22Rv1 (cell line): ENCODE measurements at regions not wholly inside any gene's neighbourhood (a gene's known extent, or its start where the extent isn't known, plus 50 kb on each side); places are given as distances from the start of the nearest gene placed in this dataset.

Source experiments
- H3K27ac ChIP-seq: fragments of 450-650 bp; 2 replicates; pipeline ENCODE4 v1.5.1; 2017
- ZFX ChIP-seq: fragments of 450-650 bp; IDR thresholded peaks from 2 replicates; pipeline ENCODE4 v1.6.1; 2017; ENCODE audit warnings: antibody characterized with exemption, borderline replicate concordance
- TF ChIP-seq, protein P1 (sequence below): fragments of 450-650 bp; IDR thresholded peaks from 2 replicates; pipeline ENCODE4 v1.5.1; 2017; ENCODE audit warnings: mild to moderate bottlenecking

- no peak overlapping the region for H3K27ac ChIP-seq
- no peak for TF ChIP-seq ZFX
- TF ChIP-seq, protein P1, sequence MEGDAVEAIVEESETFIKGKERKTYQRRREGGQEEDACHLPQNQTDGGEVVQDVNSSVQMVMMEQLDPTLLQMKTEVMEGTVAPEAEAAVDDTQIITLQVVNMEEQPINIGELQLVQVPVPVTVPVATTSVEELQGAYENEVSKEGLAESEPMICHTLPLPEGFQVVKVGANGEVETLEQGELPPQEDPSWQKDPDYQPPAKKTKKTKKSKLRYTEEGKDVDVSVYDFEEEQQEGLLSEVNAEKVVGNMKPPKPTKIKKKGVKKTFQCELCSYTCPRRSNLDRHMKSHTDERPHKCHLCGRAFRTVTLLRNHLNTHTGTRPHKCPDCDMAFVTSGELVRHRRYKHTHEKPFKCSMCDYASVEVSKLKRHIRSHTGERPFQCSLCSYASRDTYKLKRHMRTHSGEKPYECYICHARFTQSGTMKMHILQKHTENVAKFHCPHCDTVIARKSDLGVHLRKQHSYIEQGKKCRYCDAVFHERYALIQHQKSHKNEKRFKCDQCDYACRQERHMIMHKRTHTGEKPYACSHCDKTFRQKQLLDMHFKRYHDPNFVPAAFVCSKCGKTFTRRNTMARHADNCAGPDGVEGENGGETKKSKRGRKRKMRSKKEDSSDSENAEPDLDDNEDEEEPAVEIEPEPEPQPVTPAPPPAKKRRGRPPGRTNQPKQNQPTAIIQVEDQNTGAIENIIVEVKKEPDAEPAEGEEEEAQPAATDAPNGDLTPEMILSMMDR: no peak
Measured at GRCh38 chr2:51829477-51829876, 797.5 kb upstream of the NRXN1 start.

DNA sequence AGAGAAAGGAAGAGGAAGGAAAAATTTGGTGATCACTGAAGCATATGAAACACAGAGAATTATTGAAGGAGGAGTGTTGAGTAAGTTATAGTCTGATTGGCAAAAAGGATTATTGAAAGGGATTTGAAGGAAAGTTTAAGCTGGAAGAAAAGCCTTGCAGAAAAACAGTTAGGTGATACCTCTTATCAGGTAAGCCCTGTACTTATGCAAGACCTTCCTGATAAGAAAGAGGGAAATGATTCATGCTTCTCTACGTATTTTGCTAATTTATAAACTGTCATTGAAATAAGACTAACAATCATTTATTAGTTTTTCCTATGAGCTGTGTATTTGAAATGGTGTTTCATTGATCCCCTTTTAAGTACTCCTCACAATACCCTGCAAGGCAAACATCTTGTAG lies 793.9 kb upstream of the NRXN1 start:
- no peak overlapping the region for H3K27ac ChIP-seq
- TF ChIP-seq ZFX: no peak
- TF ChIP-seq, protein P1: no peak

- no peak overlapping the region for H3K27ac ChIP-seq
- TF ChIP-seq ZFX: no peak
- TF ChIP-seq, protein P1: no peak
Measured at GRCh38 chr2:51813247-51813646, 781.3 kb upstream of the NRXN1 start.

DNA sequence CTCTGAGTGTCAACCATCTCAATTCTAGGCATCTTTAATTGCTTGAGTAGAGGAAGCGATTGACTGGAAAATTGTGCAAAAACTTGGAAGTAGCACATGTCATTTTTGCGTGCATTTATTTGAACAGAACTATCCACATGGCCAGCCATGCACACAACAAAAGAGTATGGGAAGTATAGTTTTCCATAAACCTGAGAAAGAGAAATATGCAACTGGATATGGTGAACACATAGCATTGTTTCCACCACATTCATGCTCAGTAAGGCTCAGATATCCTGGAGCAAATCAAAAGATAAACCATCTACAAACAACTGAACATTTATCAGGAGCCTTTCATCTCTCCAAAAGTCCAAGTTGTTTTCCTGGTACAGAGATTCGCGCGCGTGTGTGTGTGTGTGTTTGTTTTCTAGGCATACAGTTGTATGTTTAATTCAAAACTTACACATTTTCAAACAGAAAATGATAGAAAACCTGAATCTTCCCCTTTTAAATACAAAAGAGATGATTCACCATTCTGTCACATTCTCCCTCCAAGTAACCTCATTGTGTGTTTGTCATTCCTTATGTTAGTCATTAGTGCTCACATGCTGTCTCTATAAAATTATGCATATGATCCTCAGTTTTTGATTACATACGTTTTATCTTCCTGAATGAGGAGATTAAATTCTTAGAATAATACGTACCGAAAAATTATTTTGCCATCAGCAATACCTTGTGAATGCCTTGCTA lies 780.4 kb upstream of the NRXN1 start:
- no peak overlapping the region for H3K27ac ChIP-seq
- no peak for TF ChIP-seq ZFX
- TF ChIP-seq, protein P1: no peak

DNA sequence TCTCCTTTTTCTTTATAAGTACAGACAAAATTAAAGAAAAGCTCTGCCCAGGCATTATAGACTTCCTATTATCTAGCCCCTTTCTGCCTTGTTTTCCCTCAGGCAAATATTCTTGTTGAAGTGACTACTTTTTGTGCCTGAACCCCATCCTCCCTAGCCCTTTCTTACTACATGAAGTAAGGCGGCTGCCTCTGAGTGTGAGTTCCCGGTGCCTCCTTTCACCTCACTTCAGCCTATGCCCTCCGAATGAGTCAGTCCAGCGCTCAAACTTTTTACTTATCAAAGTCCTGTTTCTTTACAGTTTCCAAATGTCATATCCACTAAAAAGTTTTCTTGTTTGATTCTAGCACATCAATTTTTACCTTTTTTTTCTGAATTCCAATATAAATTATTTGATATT lies 778.3 kb upstream of the NRXN1 start:
- H3K27ac ChIP-seq: no peak overlapping the region
- TF ChIP-seq, protein P1: no peak
- no peak for TF ChIP-seq ZFX

DNA sequence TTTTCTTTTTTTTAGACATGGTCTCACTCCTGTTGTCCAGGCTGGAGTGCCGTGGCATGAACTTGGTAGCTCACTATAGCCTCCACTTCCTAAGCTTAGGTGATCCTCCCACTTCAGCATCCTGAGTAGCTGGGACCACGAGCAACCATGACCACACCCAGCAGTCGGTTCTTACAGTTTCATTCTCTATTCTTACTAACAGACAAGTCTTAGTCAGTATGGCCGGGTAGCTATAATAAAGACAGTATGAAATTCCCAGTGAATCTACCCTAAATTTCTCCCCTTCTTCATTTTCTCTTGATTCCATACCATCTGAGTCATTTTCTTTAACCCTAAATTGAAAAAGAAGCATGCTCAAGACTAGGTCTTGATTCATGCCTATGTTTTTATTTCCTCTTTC lies 775.3 kb upstream of the NRXN1 start:
- no peak overlapping the region for H3K27ac ChIP-seq
- TF ChIP-seq, protein P1: no peak
- TF ChIP-seq ZFX: no peak

DNA sequence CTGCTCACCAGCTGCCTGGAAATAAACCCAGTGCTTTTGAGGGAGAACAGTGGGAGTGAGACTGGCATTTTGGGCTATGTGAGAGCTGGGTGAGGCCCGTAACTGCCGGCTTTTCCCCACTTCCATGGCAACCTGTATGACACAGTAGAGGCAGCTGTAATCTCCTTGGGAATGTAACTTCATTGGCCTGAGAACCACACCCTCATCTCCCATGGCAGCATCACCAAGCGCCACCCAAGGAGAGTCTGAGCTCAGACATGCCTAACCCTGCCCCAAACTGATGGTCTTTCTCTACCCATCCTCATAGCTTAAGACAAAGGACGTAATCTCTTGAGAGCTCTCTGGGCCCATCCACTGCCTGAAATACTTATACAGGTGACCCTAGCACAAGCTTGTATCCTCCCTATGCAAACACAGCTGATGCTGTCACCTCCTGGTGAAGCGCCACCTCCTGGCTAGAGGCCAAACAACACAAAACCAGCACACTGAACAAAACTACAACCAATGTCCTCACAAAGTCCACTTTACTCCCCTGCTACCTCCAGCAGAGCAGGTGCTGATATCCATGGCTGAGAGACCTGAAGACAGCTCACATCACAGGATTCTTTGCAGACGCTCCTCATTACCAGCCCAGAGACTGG lies 763.4 kb upstream of the NRXN1 start:
- no peak overlapping the region for H3K27ac ChIP-seq
- TF ChIP-seq, protein P1: peak; percentile 42
- TF ChIP-seq ZFX: no peak
